ENCODE measurements at regions not wholly inside any gene's neighbourhood (a gene's known extent, or its start where the extent isn't known, plus 50 kb on each side); places are given as distances from the start of the nearest gene placed in this dataset.
"Not testable (repeated sequence)": the region's sequence is repeated elsewhere in the genome, so short reads cannot be mapped to it uniquely, and the experiment has no call there.

DNA sequence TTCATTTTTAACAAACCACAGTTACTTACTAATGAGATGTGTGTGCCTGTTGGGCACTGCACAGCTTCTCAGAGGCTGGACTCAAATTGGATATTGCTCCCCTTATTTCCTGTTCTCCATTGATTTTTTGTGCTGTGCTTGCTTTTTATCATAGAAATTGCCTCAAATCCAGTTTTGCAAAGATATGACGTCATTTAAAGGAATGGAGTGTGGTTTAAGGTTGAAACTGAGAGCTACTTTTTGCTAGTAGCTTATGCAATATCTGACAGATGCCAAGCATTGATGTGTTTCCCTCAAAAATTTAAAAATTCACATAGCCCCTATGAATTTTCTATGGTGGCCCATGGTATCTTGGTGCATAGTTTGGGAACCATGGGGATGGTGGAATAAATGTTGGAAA, 67.7 kb upstream of the ROPN1 start:
- DNase-seq (ENCODE audit: low read depth, low spot score), result no peak
- H3K27me3 ChIP-seq (ENCODE audit: insufficient read depth, insufficient read length), result no peaks in the 10 kb centered on the region
- H3K4me3 ChIP-seq (ENCODE audit: insufficient read length, low read depth), result no peak overlapping the region
- TF ChIP-seq ZNF274 (IDR thresholded peaks at IDR 0.05; ENCODE audit: low read depth, low read length), result no peak
- H3K4me1 ChIP-seq (ENCODE audit: insufficient read depth, insufficient read length), result peaks cover 3% of the 10 kb centered on the region
- H3K9me3 ChIP-seq (ENCODE audit: insufficient read depth, low read length), result no peaks in the 10 kb centered on the region
- no peak overlapping the region for H3K9ac ChIP-seq (ENCODE audit: insufficient read length, low read depth)
- no peaks in the 10 kb centered on the region for H3K36me3 ChIP-seq (ENCODE audit: insufficient read depth, insufficient read length, low read length)

DNA sequence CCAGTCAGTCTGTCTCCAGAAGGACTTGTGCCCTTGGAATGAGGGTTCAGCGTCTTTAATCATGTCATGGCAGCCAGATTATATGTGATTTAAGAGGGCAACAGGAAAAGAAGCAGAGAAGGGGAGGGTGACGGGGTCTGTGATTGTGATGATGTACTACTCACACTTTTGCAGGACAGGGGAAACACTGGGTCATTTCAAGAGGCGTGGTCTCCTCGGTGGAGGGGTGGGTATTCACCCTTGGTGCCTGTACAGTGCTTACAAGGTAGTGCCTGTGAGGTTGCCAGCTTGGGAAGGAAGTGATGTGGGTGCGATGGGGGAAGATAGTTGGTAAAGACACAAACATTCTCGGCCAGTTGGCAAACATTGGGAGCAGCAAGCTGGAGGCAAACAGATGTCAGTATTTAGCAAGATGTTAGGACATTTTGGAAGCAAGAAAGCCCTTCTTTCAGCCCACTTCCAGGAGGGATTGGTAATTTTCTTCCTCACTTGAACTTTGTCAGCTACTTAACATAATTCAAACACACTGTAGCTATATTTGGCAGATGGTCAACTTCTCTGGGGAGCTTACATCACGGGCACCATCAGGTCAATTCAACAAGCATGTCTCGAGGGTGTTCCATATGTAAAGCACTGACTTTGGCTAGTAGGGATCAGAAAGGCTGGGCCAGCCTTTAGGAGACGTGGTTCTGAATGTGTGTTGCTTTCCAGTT, 71.4 kb upstream of the ROPN1 start:
- Histone ChIP-seq H3K4me3 (ENCODE audit: insufficient read length, low read depth) (no peak overlapping the region), H3K4me1 (ENCODE audit: insufficient read depth, insufficient read length) (no peaks in the 10 kb centered on the region), H3K9me3 (ENCODE audit: insufficient read depth, low read length) (no peaks in the 10 kb centered on the region), H3K9ac (ENCODE audit: insufficient read length, low read depth) (no peak overlapping the region), H3K36me3 (ENCODE audit: insufficient read depth, insufficient read length, low read length) (no peaks in the 10 kb centered on the region), H3K27me3 (ENCODE audit: insufficient read depth, insufficient read length) (no peaks in the 10 kb centered on the region)
- TF ChIP-seq YY1 (IDR thresholded peaks at IDR 0.05; ENCODE audit: insufficient read depth, insufficient read length) (no peak), SUZ12 (IDR thresholded peaks at IDR 0.05; ENCODE audit: extremely low read depth, insufficient read depth, insufficient read length) (no peak), ZNF274 (IDR thresholded peaks at IDR 0.05; ENCODE audit: low read depth, low read length) (no peak)
- DNase-seq (ENCODE audit: low read depth, low spot score), result no peak

DNA sequence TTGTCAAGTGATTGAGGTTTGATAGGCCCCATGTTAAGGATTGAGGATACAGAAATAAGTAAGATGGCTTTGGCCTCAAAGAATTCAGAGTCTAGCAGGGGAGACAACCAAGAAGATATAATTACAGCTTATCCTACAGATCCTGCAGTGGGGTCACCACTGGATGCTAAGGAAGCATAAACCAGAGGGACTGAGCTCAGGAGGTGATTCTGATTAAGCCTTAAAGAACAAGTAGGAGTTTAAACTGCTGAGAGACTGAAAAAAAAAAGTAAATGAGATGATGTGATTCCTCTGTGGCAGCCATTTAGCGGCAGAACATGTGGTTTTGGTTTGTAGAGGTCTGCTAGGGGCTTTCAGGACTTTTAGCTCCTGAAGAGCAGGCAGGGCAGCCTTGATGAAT, 72.1 kb upstream of the ROPN1 start:
- Histone ChIP-seq H3K4me3 (ENCODE audit: insufficient read length, low read depth) (no peak overlapping the region), H3K9me3 (ENCODE audit: insufficient read depth, low read length) (no peaks in the 10 kb centered on the region), H3K27me3 (ENCODE audit: insufficient read depth, insufficient read length) (no peaks in the 10 kb centered on the region), H3K4me1 (ENCODE audit: insufficient read depth, insufficient read length) (no peaks in the 10 kb centered on the region), H3K9ac (ENCODE audit: insufficient read length, low read depth) (no peak overlapping the region), H3K36me3 (ENCODE audit: insufficient read depth, insufficient read length, low read length) (no peaks in the 10 kb centered on the region)
- no peak for DNase-seq (ENCODE audit: low read depth, low spot score)
- TF ChIP-seq ZNF274 (IDR thresholded peaks at IDR 0.05; ENCODE audit: low read depth, low read length), result no peak
- TF ChIP-seq SUZ12 (IDR thresholded peaks at IDR 0.05; ENCODE audit: extremely low read depth, insufficient read depth, insufficient read length), result no peak
- no peak for TF ChIP-seq YY1 (IDR thresholded peaks at IDR 0.05; ENCODE audit: insufficient read depth, insufficient read length)

GRCh38 chr3:124066543-124066942, 74.6 kb upstream of the ROPN1 start:
- H3K9ac ChIP-seq (ENCODE audit: insufficient read length, low read depth); DNase-seq (ENCODE audit: low read depth, low spot score); H3K9me3 ChIP-seq (ENCODE audit: insufficient read depth, low read length); H3K36me3 ChIP-seq (ENCODE audit: insufficient read depth, insufficient read length, low read length); H3K4me1 ChIP-seq (ENCODE audit: insufficient read depth, insufficient read length); H3K4me3 ChIP-seq (ENCODE audit: insufficient read length, low read depth); H3K27me3 ChIP-seq (ENCODE audit: insufficient read depth, insufficient read length): not testable (repeated sequence)

DNA sequence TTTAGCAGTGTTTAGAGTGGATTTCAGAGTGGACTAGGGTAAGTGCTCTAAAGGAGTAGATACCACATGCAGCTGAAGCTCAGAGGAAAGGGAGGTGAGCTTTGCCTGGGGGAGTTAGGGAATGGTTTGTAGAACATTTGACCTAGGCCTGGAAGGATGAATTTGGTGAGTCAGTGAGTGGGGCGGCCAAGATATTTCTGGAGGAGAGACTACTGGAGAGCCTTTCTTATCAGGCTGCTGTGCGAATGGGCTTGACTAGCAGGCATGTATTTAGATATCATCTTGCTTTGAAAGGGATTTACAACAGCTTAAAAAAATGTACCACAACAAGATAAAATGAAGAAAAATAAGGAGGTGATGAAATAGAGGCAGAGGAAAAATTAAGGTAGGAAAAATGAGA, 77.8 kb upstream of the ROPN1 start:
- H3K27me3 ChIP-seq (ENCODE audit: insufficient read depth, insufficient read length); H3K9ac ChIP-seq (ENCODE audit: insufficient read length, low read depth); DNase-seq (ENCODE audit: low read depth, low spot score); H3K4me3 ChIP-seq (ENCODE audit: insufficient read length, low read depth); H3K9me3 ChIP-seq (ENCODE audit: insufficient read depth, low read length); H3K36me3 ChIP-seq (ENCODE audit: insufficient read depth, insufficient read length, low read length); H3K4me1 ChIP-seq (ENCODE audit: insufficient read depth, insufficient read length): not testable (repeated sequence)

DNA sequence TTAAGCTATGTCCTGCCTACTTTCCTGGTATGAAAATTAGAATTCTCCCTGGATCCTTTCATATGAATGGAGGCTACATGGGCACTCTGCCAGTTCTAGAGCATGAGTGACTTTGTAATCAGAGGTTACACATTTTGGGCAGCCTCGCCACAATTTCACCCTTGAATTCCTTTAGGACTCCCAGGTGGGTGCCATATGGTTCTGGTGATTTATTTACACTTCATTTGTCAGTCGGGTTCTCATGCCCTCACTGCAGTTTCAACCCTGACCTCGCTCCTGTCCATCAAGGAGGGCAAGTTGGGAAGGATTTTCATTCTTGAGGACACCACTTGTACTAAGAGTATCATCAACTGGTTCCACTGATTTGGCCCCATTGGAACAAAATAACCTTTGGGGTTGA, 83.2 kb upstream of the ROPN1 start:
- DNase-seq (ENCODE audit: low read depth, low spot score); H3K4me3 ChIP-seq (ENCODE audit: insufficient read length, low read depth); H3K36me3 ChIP-seq (ENCODE audit: insufficient read depth, insufficient read length, low read length); H3K9me3 ChIP-seq (ENCODE audit: insufficient read depth, low read length); H3K9ac ChIP-seq (ENCODE audit: insufficient read length, low read depth); H3K27me3 ChIP-seq (ENCODE audit: insufficient read depth, insufficient read length); H3K4me1 ChIP-seq (ENCODE audit: insufficient read depth, insufficient read length): not testable (repeated sequence)

- no peak overlapping the region for H3K4me3 ChIP-seq (ENCODE audit: insufficient read length, low read depth)
- no peaks in the 10 kb centered on the region for H3K4me1 ChIP-seq (ENCODE audit: insufficient read depth, insufficient read length)
- DNase-seq (ENCODE audit: low read depth, low spot score), result no peak
- H3K9me3 ChIP-seq (ENCODE audit: insufficient read depth, low read length), result no peaks in the 10 kb centered on the region
- H3K36me3 ChIP-seq (ENCODE audit: insufficient read depth, insufficient read length, low read length), result no peaks in the 10 kb centered on the region
- no peak for TF ChIP-seq SUZ12 (IDR thresholded peaks at IDR 0.05; ENCODE audit: extremely low read depth, insufficient read depth, insufficient read length)
- no peak for TF ChIP-seq YY1 (IDR thresholded peaks at IDR 0.05; ENCODE audit: insufficient read depth, insufficient read length)
- TF ChIP-seq ZNF274 (IDR thresholded peaks at IDR 0.05; ENCODE audit: low read depth, low read length), result no peak
- H3K9ac ChIP-seq (ENCODE audit: insufficient read length, low read depth), result no peak overlapping the region
- H3K27me3 ChIP-seq (ENCODE audit: insufficient read depth, insufficient read length), result no peaks in the 10 kb centered on the region
Observed at GRCh38 chr3:124075753-124076152, 83.8 kb upstream of the ROPN1 start.

GRCh38 chr3:124076235-124076634, 84.3 kb upstream of the ROPN1 start:
- DNase-seq (ENCODE audit: low read depth, low spot score), result no peak
- Histone ChIP-seq H3K9ac (ENCODE audit: insufficient read length, low read depth) (no peak overlapping the region), H3K27me3 (ENCODE audit: insufficient read depth, insufficient read length) (no peaks in the 10 kb centered on the region), H3K36me3 (ENCODE audit: insufficient read depth, insufficient read length, low read length) (no peaks in the 10 kb centered on the region), H3K4me1 (ENCODE audit: insufficient read depth, insufficient read length) (no peaks in the 10 kb centered on the region), H3K4me3 (ENCODE audit: insufficient read length, low read depth) (no peak overlapping the region), H3K9me3 (ENCODE audit: insufficient read depth, low read length) (no peaks in the 10 kb centered on the region)
- TF ChIP-seq ZNF274 (IDR thresholded peaks at IDR 0.05; ENCODE audit: low read depth, low read length), result no peak
- no peak for TF ChIP-seq SUZ12 (IDR thresholded peaks at IDR 0.05; ENCODE audit: extremely low read depth, insufficient read depth, insufficient read length)
- TF ChIP-seq YY1 (IDR thresholded peaks at IDR 0.05; ENCODE audit: insufficient read depth, insufficient read length), result no peak
